Caco-2 (cell line): ENCODE measurements at regions not wholly inside any gene's neighbourhood (a gene's known extent, or its start where the extent isn't known, plus 50 kb on each side); places are given as distances from the start of the nearest gene placed in this dataset.

Experiments used
- BruUV-seq: library from RNA; stranded (reverse); fragments of 400-500 nt; replicated peaks from 2 replicates; lab custom pipeline; 2021; lab: Mats Ljungman, UMichigan
- CTCF ChIA-PET: fragments of 300-600 bp; sonication (Branson Sonifier 250); formaldehyde crosslinking; loops from one replicate; lab custom pipeline; 2022; ENCODE audit warnings: antibody characterized with exemption; lab: Charles Lee
- POLR2A ChIA-PET: fragments of 300-600 bp; sonication (Branson Sonifier 250); formaldehyde crosslinking; loops from one replicate; lab custom pipeline; 2022; ENCODE audit warnings: antibody characterized with exemption; lab: Charles Lee
- DNase-seq, 2 experiments: peaks; one replicate each; pipeline versions ENCODE4 v3.0.0 to v3.0.0-alpha.2; 2020 to 2022
- H3K27me3 ChIP-seq: replicated peaks from 2 replicates; pipeline ENCODE4 v1.6.0; 2011; ENCODE audit warnings: low read length; ENCODE audit not compliant: control insufficient read depth, insufficient read depth
- H3K36me3 ChIP-seq: 2 replicates; pipeline ENCODE4 v1.5.1; 2011; ENCODE audit warnings: low read length; ENCODE audit not compliant: control insufficient read depth, insufficient read depth
- H3K4me1 ChIP-seq: fragments of 250-450 bp; sonication (Bioruptor Pico); 2 replicates; pipeline ENCODE4 v1.5.1; 2020; ENCODE audit warnings: mild to moderate bottlenecking
- H3K4me3 ChIP-seq: 2 replicates; pipeline ENCODE4 v1.5.1; 2011; ENCODE audit warnings: low read depth, mild to moderate bottlenecking, control low read depth, low read length
- H3K9me3 ChIP-seq: fragments of 250-450 bp; sonication (Bioruptor Pico); 2 replicates; pipeline ENCODE4 v1.5.1; 2020; ENCODE audit warnings: mild to moderate bottlenecking, moderate library complexity
- H3K27ac Mint-ChIP-seq: one replicate; pipeline ENCODE4 v1.8.0; 2022; ENCODE audit warnings: mixed read lengths; ENCODE audit not compliant: unreplicated experiment
- H3K27me3 Mint-ChIP-seq: one replicate; pipeline ENCODE4 v1.8.0; 2022; ENCODE audit warnings: mixed read lengths; ENCODE audit not compliant: insufficient read depth, unreplicated experiment
- H3K36me3 Mint-ChIP-seq: one replicate; pipeline ENCODE4 v1.8.0; 2022; ENCODE audit warnings: mild to moderate bottlenecking, mixed read lengths; ENCODE audit not compliant: insufficient read depth, unreplicated experiment
- H3K4me1 Mint-ChIP-seq: one replicate; pipeline ENCODE4 v1.8.0; 2022; ENCODE audit warnings: low read depth, mixed read lengths; ENCODE audit not compliant: unreplicated experiment
- H3K4me3 Mint-ChIP-seq: one replicate; pipeline ENCODE4 v1.8.0; 2022; ENCODE audit warnings: mild to moderate bottlenecking, moderate library complexity, mixed read lengths; ENCODE audit not compliant: unreplicated experiment
- H3K9me3 Mint-ChIP-seq: one replicate; pipeline ENCODE4 v1.8.0; 2022; ENCODE audit warnings: mixed read lengths; ENCODE audit not compliant: unreplicated experiment
- CTCF ChIP-seq, 2 experiments: fragments of 200-600 bp in 1 of 2; IDR thresholded peaks; 1 replicate in 1 of 2; 2 replicates in 1 of 2; pipeline versions ENCODE4 v1.5.1 to v1.8.0; 2011 to 2022; ENCODE audit warnings: antibody characterized with exemption in 1 of 2, control low read depth in 1 of 2, inconsistent platforms in 1 of 2, low read depth in 1 of 2, low read length in 1 of 2, mild to moderate bottlenecking in 1 of 2, moderate library complexity in 1 of 2; ENCODE audit not compliant: insufficient read depth in 1 of 2, severe bottlenecking in 1 of 2, unreplicated experiment in 1 of 2
- intact Hi-C: fragments of 100-400 bp; cut with micrococcal nuclease; formaldehyde crosslinking; loops from one replicate; pipeline ENCODE4 v1.10.0; 2022; ENCODE audit not compliant: unreplicated experiment

GRCh38 chr2:136207030-136207623 is 89.2 kb upstream of the CXCR4 start:
- no peak overlapping the region for H3K27ac Mint-ChIP-seq

GRCh38 chr2:136206613-136207012 is 88.7 kb upstream of the CXCR4 start:
- Mint-ChIP-seq H3K36me3 (no peaks in the 10 kb centered on the region), H3K27ac (no peak overlapping the region), H3K4me1 (no peaks in the 10 kb centered on the region), H3K27me3 (peaks cover 4% of the 10 kb centered on the region), H3K4me3 (no peak overlapping the region), H3K9me3 (peaks cover 10% of the 10 kb centered on the region)
- ChIA-PET POLR2A (no interaction called here), CTCF (no interaction called here)
- no peaks in the 10 kb centered on the region for H3K27me3 ChIP-seq
- TF ChIP-seq CTCF (IDR thresholded peaks at IDR 0.05; ENCODE audit: insufficient read depth in 1 of 2, low read depth in 1 of 2, low read length in 1 of 2, severe bottlenecking in 1 of 2, unreplicated experiment in 1 of 2) = no peak
- intact Hi-C loops = no loop called here
- H3K36me3 ChIP-seq = no peaks in the 10 kb centered on the region
- BruUV-seq = no TSS peak
- DNase-seq = no peak
- H3K4me1 ChIP-seq = 0 out of 2 replicates have a peak, but pooled peaks cover 6% of the 10 kb centered on the region
- no peak overlapping the region for H3K4me3 ChIP-seq
- peaks cover 3% of the 10 kb centered on the region; the same call in 1 of the 2 replicates for H3K9me3 ChIP-seq

More at GRCh38 chr2:136207030-136207623, 89.2 kb upstream of the CXCR4 start:
- peaks cover 10% of the 10 kb centered on the region for H3K9me3 Mint-ChIP-seq
- Histone ChIP-seq H3K36me3 (no peaks in the 10 kb centered on the region), H3K9me3 (peaks cover 3% of the 10 kb centered on the region; the same call in 1 of the 2 replicates), H3K4me1 (0 out of 2 replicates have a peak, but pooled peaks cover 6% of the 10 kb centered on the region), H3K4me3 (no peak overlapping the region), H3K27me3 (no peaks in the 10 kb centered on the region)
- ChIA-PET CTCF (no interaction called here), POLR2A (no interaction called here)
- H3K4me3 Mint-ChIP-seq = no peak overlapping the region
- intact Hi-C loops = no loop called here
- no peak for DNase-seq
- BruUV-seq = no TSS peak
- H3K4me1 Mint-ChIP-seq = no peaks in the 10 kb centered on the region
- H3K27me3 Mint-ChIP-seq = peaks cover 4% of the 10 kb centered on the region
- H3K36me3 Mint-ChIP-seq = no peaks in the 10 kb centered on the region
- TF ChIP-seq CTCF (IDR thresholded peaks at IDR 0.05; ENCODE audit: insufficient read depth in 1 of 2, low read depth in 1 of 2, low read length in 1 of 2, severe bottlenecking in 1 of 2, unreplicated experiment in 1 of 2) = no peak

- no peaks in the 10 kb centered on the region for H3K36me3 ChIP-seq
- no TSS peak for BruUV-seq
- 0 out of 2 replicates have a peak, but pooled peaks cover 6% of the 10 kb centered on the region for H3K4me1 ChIP-seq
- peaks cover 3% of the 10 kb centered on the region; the same call in 1 of the 2 replicates for H3K9me3 ChIP-seq
- Mint-ChIP-seq H3K36me3 (no peaks in the 10 kb centered on the region), H3K27me3 (peaks cover 4% of the 10 kb centered on the region), H3K4me1 (no peaks in the 10 kb centered on the region), H3K9me3 (peaks cover 6% of the 10 kb centered on the region), H3K4me3 (no peak overlapping the region), H3K27ac (no peak overlapping the region)
- H3K4me3 ChIP-seq = no peak overlapping the region
- ChIA-PET CTCF (no interaction called here), POLR2A (no interaction called here)
- TF ChIP-seq CTCF (IDR thresholded peaks at IDR 0.05; ENCODE audit: insufficient read depth in 1 of 2, low read depth in 1 of 2, low read length in 1 of 2, severe bottlenecking in 1 of 2, unreplicated experiment in 1 of 2) = no peak
- intact Hi-C loops = no loop called here
- H3K27me3 ChIP-seq = no peaks in the 10 kb centered on the region
- no peak for DNase-seq
These were observed 87.7 kb upstream of the CXCR4 start for GRCh38 chr2:136205615-136206014.
